ENCODE measurements at regions not wholly inside any gene's neighbourhood (a gene's known extent, or its start where the extent isn't known, plus 50 kb on each side); places are given as distances from the start of the nearest gene placed in this dataset.

DNA sequence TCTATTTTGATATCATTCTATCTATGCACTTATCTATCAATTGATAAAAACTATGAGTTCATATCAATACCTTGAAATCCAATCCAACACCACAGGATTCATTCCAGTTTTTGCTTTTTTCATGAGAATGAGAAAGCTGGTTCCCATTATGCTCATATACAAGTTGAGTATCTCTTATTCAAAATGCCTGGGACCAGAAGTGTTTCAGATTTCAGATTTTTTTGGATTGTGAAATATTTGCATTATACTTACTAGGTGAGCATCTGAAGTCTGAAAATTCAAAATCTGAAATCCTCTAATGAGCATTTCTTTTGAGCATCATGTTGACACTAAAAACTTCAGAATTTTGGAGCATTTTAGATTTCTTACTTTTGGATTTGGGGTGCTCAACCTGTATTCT, 67.8 kb upstream of the DCBLD2 start:
- Mint-ChIP-seq H3K9me3 (peaks cover 3% of the 10 kb centered on the region), H3K27ac (no peak overlapping the region), H3K4me3 (no peak overlapping the region), H3K27me3 (ENCODE audit: low read depth) (peaks cover 10% of the 10 kb centered on the region), H3K4me1 (ENCODE audit: low read depth) (peaks cover 6% of the 10 kb centered on the region), H3K36me3 (ENCODE audit: low read depth) (peaks cover 1% of the 10 kb centered on the region)
- CTCF ChIA-PET, result no interaction called here
- intact Hi-C loops (cut with micrococcal nuclease), result no loop called here
- DNase-seq, result no peak

DNA sequence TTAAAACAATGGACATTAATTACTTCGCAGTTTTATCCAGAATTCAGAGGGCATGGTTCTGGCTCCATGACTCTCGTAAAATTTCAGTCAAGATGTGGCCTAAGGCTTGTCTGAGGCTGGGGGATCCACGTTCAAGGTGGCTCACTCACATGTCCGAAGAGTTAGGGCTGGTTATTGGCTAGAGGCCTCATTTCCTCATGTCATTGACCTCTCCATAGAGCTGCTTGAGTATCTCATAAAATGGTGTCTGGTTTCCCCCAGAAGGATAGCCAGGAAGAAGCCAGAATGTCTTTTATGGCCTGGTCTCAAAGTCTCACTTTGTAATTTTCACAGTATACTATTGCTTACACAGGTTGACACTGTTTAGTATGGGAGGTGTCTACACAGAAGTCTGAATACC, 67.3 kb upstream of the DCBLD2 start:
- Mint-ChIP-seq H3K27me3 (ENCODE audit: low read depth) (peaks cover 10% of the 10 kb centered on the region), H3K9me3 (peaks cover 3% of the 10 kb centered on the region), H3K4me1 (ENCODE audit: low read depth) (peaks cover 6% of the 10 kb centered on the region), H3K27ac (no peak overlapping the region), H3K36me3 (ENCODE audit: low read depth) (peaks cover 1% of the 10 kb centered on the region), H3K4me3 (no peak overlapping the region)
- DNase-seq, result no peak
- CTCF ChIA-PET, result no interaction called here
- intact Hi-C loops (cut with micrococcal nuclease), result no loop called here

- Mint-ChIP-seq H3K4me3 (no peak overlapping the region), H3K4me1 (ENCODE audit: low read depth) (peaks cover 6% of the 10 kb centered on the region), H3K27ac (no peak overlapping the region), H3K9me3 (peaks cover 3% of the 10 kb centered on the region), H3K36me3 (ENCODE audit: low read depth) (peaks cover 1% of the 10 kb centered on the region), H3K27me3 (ENCODE audit: low read depth) (peaks cover 10% of the 10 kb centered on the region)
- intact Hi-C loops (cut with micrococcal nuclease), result no loop called here
- CTCF ChIA-PET, result no interaction called here
- no peak for DNase-seq
These were observed 66.9 kb upstream of the DCBLD2 start for GRCh38 chr3:98968347-98968746.

- no peaks in the 10 kb centered on the region for H3K36me3 Mint-ChIP-seq (ENCODE audit: low read depth)
- no peak for DNase-seq
- peaks cover 6% of the 10 kb centered on the region for H3K4me1 Mint-ChIP-seq (ENCODE audit: low read depth)
- H3K27me3 Mint-ChIP-seq (ENCODE audit: low read depth), result peaks cover 10% of the 10 kb centered on the region
- no peak overlapping the region for H3K4me3 Mint-ChIP-seq
- intact Hi-C loops (cut with micrococcal nuclease), result no loop called here
- H3K27ac Mint-ChIP-seq, result no peak overlapping the region
- peaks cover under 1% of the 10 kb centered on the region for H3K9me3 Mint-ChIP-seq
- CTCF ChIA-PET, result no interaction called here
These were observed 66.3 kb upstream of the DCBLD2 start for GRCh38 chr3:98967758-98968157.

- intact Hi-C loops (cut with micrococcal nuclease), result no loop called here
- Mint-ChIP-seq H3K4me3 (no peak overlapping the region), H3K27ac (no peak overlapping the region), H3K36me3 (ENCODE audit: low read depth) (no peaks in the 10 kb centered on the region), H3K27me3 (ENCODE audit: low read depth) (peaks cover 10% of the 10 kb centered on the region), H3K9me3 (no peaks in the 10 kb centered on the region), H3K4me1 (ENCODE audit: low read depth) (peaks cover 6% of the 10 kb centered on the region)
- no peak for DNase-seq
- CTCF ChIA-PET, result no interaction called here
These were observed 65.5 kb upstream of the DCBLD2 start for GRCh38 chr3:98966862-98967546.

DNA sequence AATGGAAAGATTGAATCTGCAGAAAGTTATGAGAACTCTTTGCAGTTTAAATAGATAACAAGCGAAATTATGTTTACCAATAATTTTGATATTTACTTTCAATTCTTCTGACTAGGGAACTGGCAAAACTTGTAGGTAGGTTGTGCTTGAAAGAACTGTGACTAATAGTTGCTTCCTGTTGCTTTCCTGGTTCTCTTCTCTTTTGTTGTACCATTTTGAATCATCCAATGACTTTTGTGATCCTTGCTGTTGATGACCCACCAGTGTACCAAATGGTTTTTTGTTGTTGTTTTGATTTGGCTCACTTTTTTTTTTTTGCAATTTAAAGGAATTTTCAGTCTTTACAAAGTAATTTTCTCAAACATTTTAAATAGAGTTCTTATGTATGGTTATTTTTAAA, 64.9 kb upstream of the DCBLD2 start:
- Mint-ChIP-seq H3K27ac (no peak overlapping the region), H3K4me1 (ENCODE audit: low read depth) (peaks cover 5% of the 10 kb centered on the region), H3K27me3 (ENCODE audit: low read depth) (peaks cover 10% of the 10 kb centered on the region), H3K36me3 (ENCODE audit: low read depth) (no peaks in the 10 kb centered on the region), H3K4me3 (no peak overlapping the region), H3K9me3 (no peaks in the 10 kb centered on the region)
- intact Hi-C loops (cut with micrococcal nuclease), result no loop called here
- CTCF ChIA-PET, result no interaction called here
- DNase-seq, result no peak

- no peak for DNase-seq
- Mint-ChIP-seq H3K36me3 (ENCODE audit: low read depth) (no peaks in the 10 kb centered on the region), H3K9me3 (no peaks in the 10 kb centered on the region), H3K4me1 (ENCODE audit: low read depth) (no peaks in the 10 kb centered on the region), H3K27ac (no peak overlapping the region), H3K4me3 (no peak overlapping the region), H3K27me3 (ENCODE audit: low read depth) (peaks cover 10% of the 10 kb centered on the region)
- CTCF ChIA-PET, result no interaction called here
- intact Hi-C loops (cut with micrococcal nuclease), result no loop called here
These were observed 63.3 kb upstream of the DCBLD2 start for GRCh38 chr3:98964784-98965183.

- Mint-ChIP-seq H3K27ac (no peak overlapping the region), H3K36me3 (ENCODE audit: low read depth) (no peaks in the 10 kb centered on the region), H3K27me3 (ENCODE audit: low read depth) (peaks cover 13% of the 10 kb centered on the region), H3K4me3 (no peak overlapping the region), H3K4me1 (ENCODE audit: low read depth) (no peaks in the 10 kb centered on the region), H3K9me3 (no peaks in the 10 kb centered on the region)
- no peak for DNase-seq
- intact Hi-C loops (cut with micrococcal nuclease), result no loop called here
- CTCF ChIA-PET, result interaction anchor here (0.5 to 0.7 kb wide), 2 partner anchors 35 to 1992 kb away, joined by 3 read pairs; no protein-coding TSS in a partner anchor
These were observed 62.1 kb upstream of the DCBLD2 start for GRCh38 chr3:98963546-98963945.

GRCh38 chr3:98962951-98963350, 61.5 kb upstream of the DCBLD2 start:
- no peak overlapping the region for H3K27ac Mint-ChIP-seq

DNA sequence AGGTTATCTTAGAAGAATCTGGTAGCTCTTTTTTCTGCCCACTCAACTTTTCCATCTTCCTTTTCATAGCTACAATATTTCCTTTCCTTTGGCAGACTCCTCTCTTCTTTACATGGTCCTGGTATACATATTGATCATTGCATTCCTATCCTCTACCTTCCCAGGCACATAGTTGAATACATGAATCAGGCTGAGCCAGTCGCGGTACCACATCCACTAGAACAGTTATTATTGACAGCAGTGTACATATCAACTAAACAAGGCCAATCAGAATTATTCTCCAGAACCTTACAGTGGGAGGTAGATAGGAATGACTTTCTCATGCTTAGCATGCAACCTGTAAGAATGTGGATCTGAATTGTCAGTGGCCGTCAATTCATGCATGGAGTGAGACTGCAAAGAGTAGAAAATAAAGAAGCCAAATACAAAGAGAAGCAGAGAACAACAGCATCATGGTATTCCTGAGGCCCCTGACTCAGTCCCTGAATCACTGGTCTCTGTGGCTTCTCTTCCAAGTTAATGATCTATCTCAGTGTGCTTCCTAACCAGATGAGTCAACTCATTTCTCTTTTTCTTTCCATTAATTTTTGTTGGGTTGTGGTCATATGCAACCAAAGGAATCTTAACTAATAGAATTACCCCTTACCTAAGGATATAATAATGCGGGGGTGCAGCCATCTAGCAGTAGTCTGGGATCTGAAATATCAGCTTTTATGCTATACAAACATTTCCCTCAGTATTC, 60.9 kb upstream of the DCBLD2 start:
- no peaks in the 10 kb centered on the region for H3K4me1 Mint-ChIP-seq (ENCODE audit: low read depth)
- no peaks in the 10 kb centered on the region for H3K9me3 Mint-ChIP-seq
- no peak overlapping the region for H3K27ac Mint-ChIP-seq
- no peaks in the 10 kb centered on the region for H3K36me3 Mint-ChIP-seq (ENCODE audit: low read depth)
- no peak overlapping the region for H3K4me3 Mint-ChIP-seq
- CTCF ChIA-PET, result no interaction called here
- intact Hi-C loops (cut with micrococcal nuclease), result no loop called here
- DNase-seq, result no peak
- H3K27me3 Mint-ChIP-seq (ENCODE audit: low read depth), result peaks cover 13% of the 10 kb centered on the region

More at GRCh38 chr3:98962951-98963350, 61.5 kb upstream of the DCBLD2 start:
- H3K4me3 Mint-ChIP-seq, result no peak overlapping the region
- CTCF ChIA-PET, result no interaction called here
- no peaks in the 10 kb centered on the region for H3K36me3 Mint-ChIP-seq (ENCODE audit: low read depth)
- peaks cover 13% of the 10 kb centered on the region for H3K27me3 Mint-ChIP-seq (ENCODE audit: low read depth)
- H3K9me3 Mint-ChIP-seq, result no peaks in the 10 kb centered on the region
- DNase-seq, result no peak
- H3K4me1 Mint-ChIP-seq (ENCODE audit: low read depth), result no peaks in the 10 kb centered on the region
- intact Hi-C loops (cut with micrococcal nuclease), result no loop called here

DNA sequence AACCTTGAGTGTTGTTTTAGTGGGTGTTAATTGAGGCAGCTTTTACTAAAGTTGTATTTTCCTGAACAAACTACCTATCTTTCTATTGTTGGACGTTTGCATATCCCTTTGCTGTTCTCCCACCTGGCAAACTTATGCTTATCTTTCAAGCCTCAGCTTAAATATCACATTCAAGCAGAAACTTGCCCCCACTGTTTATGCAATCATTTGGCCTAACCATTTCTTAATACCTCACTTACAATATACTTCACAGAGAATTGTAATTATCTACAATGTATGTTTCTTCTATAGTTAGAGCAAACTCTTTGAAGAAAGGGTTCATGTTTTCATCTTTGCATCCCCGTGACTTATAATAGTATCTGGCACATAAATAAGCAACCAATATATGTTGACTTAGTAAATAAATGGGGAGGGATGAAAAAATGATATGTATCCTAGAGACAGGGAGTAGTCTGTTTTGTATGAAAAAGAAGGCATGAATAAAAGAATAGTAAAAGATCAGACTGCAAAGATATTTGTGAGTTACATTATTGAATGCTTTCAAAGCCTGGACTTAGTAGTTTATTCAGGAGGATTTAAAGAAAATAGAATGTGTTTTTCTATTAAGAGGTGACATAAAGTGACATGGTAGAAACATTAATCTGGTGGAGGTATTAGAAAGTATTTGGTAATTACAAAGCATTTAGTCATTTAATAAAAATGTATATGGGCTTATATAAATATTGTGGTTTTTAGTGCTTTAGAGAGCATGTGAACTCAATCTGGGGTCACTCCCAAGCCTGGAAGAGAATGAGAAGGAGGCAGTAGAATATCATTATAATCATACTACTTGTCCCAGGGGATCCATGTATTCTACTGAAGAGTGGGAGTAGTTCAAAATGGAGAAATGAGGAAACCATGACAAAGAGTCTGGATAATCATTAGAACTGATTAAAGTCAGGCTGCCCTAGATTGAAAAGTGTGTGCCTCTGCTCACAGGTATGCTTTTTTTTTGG, 60.0 kb upstream of the DCBLD2 start:
- DNase-seq, result no peak
- intact Hi-C loops (cut with micrococcal nuclease), result no loop called here
- CTCF ChIA-PET, result no interaction called here
- H3K27ac Mint-ChIP-seq, result no peak overlapping the region
- H3K9me3 Mint-ChIP-seq, result no peaks in the 10 kb centered on the region
- no peak overlapping the region for H3K4me3 Mint-ChIP-seq
- H3K4me1 Mint-ChIP-seq (ENCODE audit: low read depth), result no peaks in the 10 kb centered on the region
- no peaks in the 10 kb centered on the region for H3K36me3 Mint-ChIP-seq (ENCODE audit: low read depth)
- H3K27me3 Mint-ChIP-seq (ENCODE audit: low read depth), result peaks cover 12% of the 10 kb centered on the region

DNA sequence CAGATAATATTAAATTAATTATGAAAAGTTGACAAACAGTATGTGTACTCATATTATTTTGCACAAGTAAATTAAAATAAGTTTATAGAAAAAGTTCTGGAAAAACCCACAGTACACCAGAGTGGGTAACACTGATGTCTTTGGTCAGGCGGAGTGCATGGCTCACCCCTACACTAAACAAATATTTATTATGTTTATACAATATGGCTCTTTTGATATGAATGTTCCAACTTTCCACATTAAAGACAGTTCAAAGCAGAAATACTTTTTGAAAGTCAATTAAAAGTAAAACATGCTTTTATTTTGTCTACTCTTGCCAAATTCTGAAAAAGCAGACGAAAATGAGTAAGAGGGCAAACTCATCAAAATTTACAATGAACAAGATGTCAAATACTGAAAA, 56.2 kb upstream of the DCBLD2 start:
- H3K4me3 Mint-ChIP-seq, result no peak overlapping the region
- CTCF ChIA-PET, result no interaction called here
- no peaks in the 10 kb centered on the region for H3K9me3 Mint-ChIP-seq
- no peaks in the 10 kb centered on the region for H3K36me3 Mint-ChIP-seq (ENCODE audit: low read depth)
- no peaks in the 10 kb centered on the region for H3K4me1 Mint-ChIP-seq (ENCODE audit: low read depth)
- no peak for DNase-seq
- intact Hi-C loops (cut with micrococcal nuclease), result no loop called here
- peaks cover 10% of the 10 kb centered on the region for H3K27me3 Mint-ChIP-seq (ENCODE audit: low read depth)
- H3K27ac Mint-ChIP-seq, result no peak overlapping the region
